GM12865 (cell line): ENCODE measurements at regions not wholly inside any gene's neighbourhood (a gene's known extent, or its start where the extent isn't known, plus 50 kb on each side); places are given as distances from the start of the nearest gene placed in this dataset.
"Not testable (repeated sequence)": the region's sequence is repeated elsewhere in the genome, so short reads cannot be mapped to it uniquely, and the experiment has no call there.

ENCODE experiments used
- DNase-seq: peaks from one replicate; pipeline ENCODE4 v3.0.0; 2010; ENCODE audit warnings: low read depth
- H3K4me3 ChIP-seq: 2 replicates; pipeline ENCODE4 v1.5.1; 2011; ENCODE audit warnings: mild to moderate bottlenecking, low read depth, low read length, control low read depth
- CTCF ChIP-seq: IDR thresholded peaks from 2 replicates; pipeline ENCODE4 v1.5.1; 2011; ENCODE audit warnings: low read length, control low read depth, low read depth, inconsistent platforms; ENCODE audit not compliant: insufficient read depth; ENCODE audit errors: missing control alignments

DNA sequence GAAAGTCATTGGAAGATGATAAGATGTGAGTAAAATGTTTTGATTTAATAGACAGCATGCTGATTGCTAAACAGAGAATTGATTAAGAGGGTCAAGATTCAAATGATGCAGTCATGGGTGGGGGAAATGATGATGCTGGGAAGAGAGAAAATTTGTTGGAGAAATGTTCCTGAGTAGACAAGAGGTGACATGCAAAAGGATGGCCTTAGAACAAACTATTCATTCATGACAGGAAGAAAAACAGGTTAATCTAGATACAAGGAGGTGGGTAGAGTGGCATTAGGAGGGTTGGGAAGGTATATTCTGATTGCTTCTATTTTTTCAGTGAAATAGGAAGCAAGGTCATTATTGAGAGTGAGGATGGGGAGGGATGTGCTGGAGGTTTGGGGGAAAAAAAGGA, 146.7 kb downstream of the SEM1 start:
- TF ChIP-seq CTCF = no peak
- no peak for DNase-seq
- no peak overlapping the region for H3K4me3 ChIP-seq

- DNase-seq = no peak
- no peak for TF ChIP-seq CTCF
- no peak overlapping the region for H3K4me3 ChIP-seq
These were observed 147.2 kb downstream of the SEM1 start for GRCh38 chr7:96562458-96562857.

- TF ChIP-seq CTCF = no peak
- no peak overlapping the region for H3K4me3 ChIP-seq
These were observed 147.8 kb downstream of the SEM1 start for GRCh38 chr7:96561892-96562291.

GRCh38 chr7:96558530-96558929, 151.1 kb downstream of the SEM1 start:
- DNase-seq = no peak
- H3K4me3 ChIP-seq = no peak overlapping the region
- no peak for TF ChIP-seq CTCF

More at GRCh38 chr7:96561892-96562291, 147.8 kb downstream of the SEM1 start:
- no peak for DNase-seq

- DNase-seq = no peak
- TF ChIP-seq CTCF = no peak
These were observed 151.6 kb downstream of the SEM1 start for GRCh38 chr7:96558093-96558492.

DNA sequence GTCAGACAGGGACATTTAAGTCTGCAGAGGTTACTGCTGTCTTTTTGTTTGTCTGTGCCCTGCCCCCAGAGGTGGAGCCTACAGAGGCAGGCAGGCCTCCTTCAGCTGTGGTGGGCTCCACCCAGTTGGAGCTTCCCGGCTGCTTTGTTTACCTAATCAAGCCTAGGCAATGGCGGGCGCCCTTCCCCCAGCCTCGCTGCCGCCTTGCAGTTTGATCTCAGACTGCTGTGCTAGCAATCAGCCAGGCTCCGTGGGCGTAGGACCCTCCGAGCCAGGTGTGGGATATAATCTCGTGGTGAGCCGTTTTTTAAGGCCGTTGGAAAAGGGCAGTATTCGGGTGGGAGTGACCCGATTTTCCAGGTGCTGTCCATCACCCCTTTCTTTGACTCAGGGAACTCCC, 152.0 kb downstream of the SEM1 start:
- not testable (repeated sequence) for H3K4me3 ChIP-seq

More at GRCh38 chr7:96558093-96558492, 151.6 kb downstream of the SEM1 start:
- no peak overlapping the region for H3K4me3 ChIP-seq

DNA sequence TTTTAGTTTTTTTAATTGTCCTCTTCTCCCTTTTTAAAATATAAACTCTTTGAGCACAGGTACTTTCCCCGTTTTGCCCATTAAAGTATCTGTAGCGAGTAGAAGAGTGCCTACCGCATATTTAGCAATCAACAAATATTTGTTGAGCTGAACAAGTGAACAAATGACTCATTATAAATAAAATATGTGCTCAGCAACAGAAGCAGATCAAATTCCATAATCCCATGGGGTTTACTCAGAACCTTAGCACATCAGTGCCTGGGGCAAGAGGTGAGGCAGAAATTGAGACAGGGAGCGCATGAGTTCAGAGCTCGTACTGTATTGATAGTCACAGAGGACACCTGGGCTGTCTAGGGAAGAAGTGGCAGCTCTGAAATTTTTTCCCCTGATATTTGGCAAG, 161.0 kb downstream of the SEM1 start:
- no peak overlapping the region for H3K4me3 ChIP-seq
- TF ChIP-seq CTCF = no peak
- DNase-seq = no peak

More for the DNA sequence above, 152.0 kb downstream of the SEM1 start:
- not testable (repeated sequence) for DNase-seq
